Panc1 (cell line): ENCODE measurements at regions not wholly inside any gene's neighbourhood (a gene's known extent, or its start where the extent isn't known, plus 50 kb on each side); places are given as distances from the start of the nearest gene placed in this dataset.

ENCODE experiments used
- ATAC-seq: fragments of 200-7000 bp; cut with Tn5 transposase; 2 replicates; pipeline ENCODE4 v1.9.1; 2020; ENCODE audit warnings: mild to moderate bottlenecking, moderate library complexity
- BruUV-seq: library from RNA; stranded (reverse); fragments of 400-500 nt; replicated peaks from 2 replicates; lab custom pipeline; 2021; lab: Mats Ljungman, UMichigan
- CTCF ChIA-PET: fragments of 300-600 bp; sonication (Branson Sonifier 250); formaldehyde crosslinking; loops from one replicate; lab custom pipeline; 2022; ENCODE audit warnings: antibody characterized with exemption; lab: Charles Lee
- POLR2A ChIA-PET: fragments of 300-600 bp; sonication (Branson Sonifier 250); formaldehyde crosslinking; loops from one replicate; lab custom pipeline; 2022; ENCODE audit warnings: antibody characterized with exemption; lab: Charles Lee
- DNase-seq: peaks from one replicate; pipeline ENCODE4 v3.0.0-alpha.2; 2010; ENCODE audit warnings: low read depth, low spot score
- H3K27ac ChIP-seq: 2 replicates; pipeline ENCODE4 v1.5.1; 2011; ENCODE audit warnings: mild to moderate bottlenecking, low read length, inconsistent platforms
- H3K27me3 ChIP-seq: fragments of 200-500 bp; sonication (Bioruptor generic); 2 replicates; pipeline ENCODE4 v1.6.0; 2014; ENCODE audit warnings: low read length, inconsistent platforms; ENCODE audit not compliant: control insufficient read depth, insufficient read depth
- H3K36me3 ChIP-seq: fragments of 200-500 bp; sonication (Bioruptor generic); 2 replicates; pipeline ENCODE4 v1.5.1; 2014; ENCODE audit warnings: inconsistent platforms, mild to moderate bottlenecking, low read length, moderate library complexity; ENCODE audit not compliant: control insufficient read depth, insufficient read depth
- H3K4me1 ChIP-seq: 2 replicates; pipeline ENCODE4 v1.5.1; 2011; ENCODE audit warnings: inconsistent platforms, mild to moderate bottlenecking, low read length, moderate library complexity; ENCODE audit not compliant: control insufficient read depth, insufficient read depth
- H3K4me3 ChIP-seq, 2 experiments: 2 replicates each; pipeline ENCODE4 v1.5.1; 2011 to 2012; ENCODE audit warnings: low read depth in 2 of 2, low read length in 2 of 2, mild to moderate bottlenecking in 2 of 2, inconsistent platforms in 1 of 2, moderate library complexity in 1 of 2
- H3K9me3 ChIP-seq: fragments of 200-500 bp; sonication (Bioruptor generic); 2 replicates; pipeline ENCODE4 v1.5.1; 2014; ENCODE audit warnings: low read depth, mild to moderate bottlenecking, inconsistent platforms, low read length, moderate library complexity; ENCODE audit not compliant: control insufficient read depth, insufficient read depth
- POLR2AphosphoS5 ChIP-seq: IDR thresholded peaks from 2 replicates; pipeline ENCODE4 v1.6.1; 2012; ENCODE audit warnings: mild to moderate bottlenecking, low read depth, low read length, moderate library complexity
- SIN3A ChIP-seq: IDR thresholded peaks from 2 replicates; pipeline ENCODE4 v1.6.1; 2012; ENCODE audit warnings: low read depth, mild to moderate bottlenecking, low read length, moderate library complexity, borderline replicate concordance; ENCODE audit not compliant: insufficient read depth
- TCF7L2 ChIP-seq: IDR thresholded peaks from 2 replicates; pipeline ENCODE4 v1.6.1; 2011; ENCODE audit warnings: mild to moderate bottlenecking, low read depth, low read length, inconsistent platforms
- in situ Hi-C: cut with HindIII; loops from 2 replicates; pipeline ENCODE4 v1.10.0; 2016; ENCODE audit warnings: low sequenced_read_pairs, low pct_unique_long_range_greater_than_20kb
- intact Hi-C: fragments of 100-400 bp; cut with micrococcal nuclease; formaldehyde crosslinking; loops from one replicate; pipeline ENCODE4 v1.10.0; 2022; ENCODE audit not compliant: unreplicated experiment
- TF ChIP-seq, protein P1 (sequence below): fragments of 450-650 bp; IDR thresholded peaks from 2 replicates; pipeline ENCODE4 v1.5.1; 2017; ENCODE audit warnings: mild to moderate bottlenecking
- TF ChIP-seq, protein P2 (sequence below), 2 experiments: IDR thresholded peaks; 2 replicates each; pipeline ENCODE4 v1.6.1; 2011 to 2012; ENCODE audit warnings: low read depth in 2 of 2, control low read depth in 1 of 2, low read length in 1 of 2, mild to moderate bottlenecking in 1 of 2, moderate library complexity in 1 of 2; ENCODE audit not compliant: insufficient read depth in 1 of 2

DNA sequence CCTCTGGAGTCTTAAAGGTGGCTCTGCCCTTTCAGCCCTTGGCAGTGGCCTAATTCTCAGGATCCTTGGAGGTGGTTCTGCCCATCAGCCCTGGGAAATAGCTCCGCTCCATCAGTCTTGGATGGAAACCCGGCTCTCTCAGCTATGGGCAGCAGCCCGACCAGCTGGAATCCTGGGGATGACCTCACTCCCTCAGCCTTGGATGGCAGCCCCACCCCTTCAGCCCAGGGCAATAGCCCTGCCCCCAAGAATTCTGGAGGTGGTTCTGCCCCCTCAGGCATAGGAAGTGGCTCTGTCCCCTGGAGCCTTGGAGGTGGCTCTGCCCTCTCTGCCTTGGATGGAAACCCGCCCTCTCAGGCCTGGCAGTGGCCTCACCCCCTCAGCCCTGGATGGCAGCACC lies 127.7 kb downstream of the RBMX2 start:
- CTCF ChIA-PET: no interaction called here
- Histone ChIP-seq H3K27me3 (no peaks in the 10 kb centered on the region; the same call in 1 of the 2 replicates), H3K36me3 (no peaks in the 10 kb centered on the region), H3K9me3 (no peaks in the 10 kb centered on the region), H3K4me1 (no peaks in the 10 kb centered on the region), H3K27ac (no peak overlapping the region), H3K4me3 (no peak overlapping the region)
- DNase-seq (no peak), ATAC-seq (no peak)
- intact Hi-C loops: no loop called here
- in situ Hi-C loops: no loop called here
- POLR2A ChIA-PET: no interaction called here
- no TSS peak for BruUV-seq
- TF ChIP-seq SIN3A (no peak), TCF7L2 (no peak)

DNA sequence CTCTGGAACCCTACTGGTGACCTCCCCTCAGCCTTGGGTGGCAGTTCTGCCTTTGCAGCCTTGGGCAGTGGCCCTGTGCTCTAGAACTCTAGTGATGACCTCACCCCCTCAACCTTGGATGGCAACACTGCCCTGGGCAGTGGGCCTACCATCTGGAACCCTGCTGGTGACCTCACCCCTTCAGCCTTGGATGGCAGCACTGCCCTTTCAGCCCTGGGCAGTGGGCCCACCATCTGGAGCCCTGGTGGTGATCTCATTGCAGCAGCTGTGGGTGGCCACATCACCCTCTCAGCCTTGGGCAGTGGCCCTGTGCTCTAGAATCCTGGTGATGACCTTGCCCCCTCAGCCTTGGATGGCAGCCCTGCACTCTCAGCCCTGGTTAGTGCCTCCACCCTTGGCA lies 129.3 kb downstream of the RBMX2 start:
- ATAC-seq (no peak), DNase-seq (no peak)
- H3K27me3 ChIP-seq: peaks cover 4% of the 10 kb centered on the region
- no peaks in the 10 kb centered on the region for H3K4me1 ChIP-seq
- H3K4me3 ChIP-seq: no peak overlapping the region
- POLR2A ChIA-PET: no interaction called here
- H3K9me3 ChIP-seq: no peaks in the 10 kb centered on the region
- intact Hi-C loops: no loop called here
- CTCF ChIA-PET: no interaction called here
- in situ Hi-C loops: no loop called here
- BruUV-seq: no TSS peak
- no peaks in the 10 kb centered on the region for H3K36me3 ChIP-seq
- TF ChIP-seq SIN3A (no peak), TCF7L2 (no peak), POLR2AphosphoS5 (no peak)
- TF ChIP-seq, protein P1, sequence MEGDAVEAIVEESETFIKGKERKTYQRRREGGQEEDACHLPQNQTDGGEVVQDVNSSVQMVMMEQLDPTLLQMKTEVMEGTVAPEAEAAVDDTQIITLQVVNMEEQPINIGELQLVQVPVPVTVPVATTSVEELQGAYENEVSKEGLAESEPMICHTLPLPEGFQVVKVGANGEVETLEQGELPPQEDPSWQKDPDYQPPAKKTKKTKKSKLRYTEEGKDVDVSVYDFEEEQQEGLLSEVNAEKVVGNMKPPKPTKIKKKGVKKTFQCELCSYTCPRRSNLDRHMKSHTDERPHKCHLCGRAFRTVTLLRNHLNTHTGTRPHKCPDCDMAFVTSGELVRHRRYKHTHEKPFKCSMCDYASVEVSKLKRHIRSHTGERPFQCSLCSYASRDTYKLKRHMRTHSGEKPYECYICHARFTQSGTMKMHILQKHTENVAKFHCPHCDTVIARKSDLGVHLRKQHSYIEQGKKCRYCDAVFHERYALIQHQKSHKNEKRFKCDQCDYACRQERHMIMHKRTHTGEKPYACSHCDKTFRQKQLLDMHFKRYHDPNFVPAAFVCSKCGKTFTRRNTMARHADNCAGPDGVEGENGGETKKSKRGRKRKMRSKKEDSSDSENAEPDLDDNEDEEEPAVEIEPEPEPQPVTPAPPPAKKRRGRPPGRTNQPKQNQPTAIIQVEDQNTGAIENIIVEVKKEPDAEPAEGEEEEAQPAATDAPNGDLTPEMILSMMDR: no peak
- TF ChIP-seq, protein P2, sequence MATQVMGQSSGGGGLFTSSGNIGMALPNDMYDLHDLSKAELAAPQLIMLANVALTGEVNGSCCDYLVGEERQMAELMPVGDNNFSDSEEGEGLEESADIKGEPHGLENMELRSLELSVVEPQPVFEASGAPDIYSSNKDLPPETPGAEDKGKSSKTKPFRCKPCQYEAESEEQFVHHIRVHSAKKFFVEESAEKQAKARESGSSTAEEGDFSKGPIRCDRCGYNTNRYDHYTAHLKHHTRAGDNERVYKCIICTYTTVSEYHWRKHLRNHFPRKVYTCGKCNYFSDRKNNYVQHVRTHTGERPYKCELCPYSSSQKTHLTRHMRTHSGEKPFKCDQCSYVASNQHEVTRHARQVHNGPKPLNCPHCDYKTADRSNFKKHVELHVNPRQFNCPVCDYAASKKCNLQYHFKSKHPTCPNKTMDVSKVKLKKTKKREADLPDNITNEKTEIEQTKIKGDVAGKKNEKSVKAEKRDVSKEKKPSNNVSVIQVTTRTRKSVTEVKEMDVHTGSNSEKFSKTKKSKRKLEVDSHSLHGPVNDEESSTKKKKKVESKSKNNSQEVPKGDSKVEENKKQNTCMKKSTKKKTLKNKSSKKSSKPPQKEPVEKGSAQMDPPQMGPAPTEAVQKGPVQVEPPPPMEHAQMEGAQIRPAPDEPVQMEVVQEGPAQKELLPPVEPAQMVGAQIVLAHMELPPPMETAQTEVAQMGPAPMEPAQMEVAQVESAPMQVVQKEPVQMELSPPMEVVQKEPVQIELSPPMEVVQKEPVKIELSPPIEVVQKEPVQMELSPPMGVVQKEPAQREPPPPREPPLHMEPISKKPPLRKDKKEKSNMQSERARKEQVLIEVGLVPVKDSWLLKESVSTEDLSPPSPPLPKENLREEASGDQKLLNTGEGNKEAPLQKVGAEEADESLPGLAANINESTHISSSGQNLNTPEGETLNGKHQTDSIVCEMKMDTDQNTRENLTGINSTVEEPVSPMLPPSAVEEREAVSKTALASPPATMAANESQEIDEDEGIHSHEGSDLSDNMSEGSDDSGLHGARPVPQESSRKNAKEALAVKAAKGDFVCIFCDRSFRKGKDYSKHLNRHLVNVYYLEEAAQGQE (IDR thresholded peaks at IDR 0.05; ENCODE audit: insufficient read depth in 1 of 2, low read depth in 2 of 2, low read length in 1 of 2): no peak
- no peak overlapping the region for H3K27ac ChIP-seq

DNA sequence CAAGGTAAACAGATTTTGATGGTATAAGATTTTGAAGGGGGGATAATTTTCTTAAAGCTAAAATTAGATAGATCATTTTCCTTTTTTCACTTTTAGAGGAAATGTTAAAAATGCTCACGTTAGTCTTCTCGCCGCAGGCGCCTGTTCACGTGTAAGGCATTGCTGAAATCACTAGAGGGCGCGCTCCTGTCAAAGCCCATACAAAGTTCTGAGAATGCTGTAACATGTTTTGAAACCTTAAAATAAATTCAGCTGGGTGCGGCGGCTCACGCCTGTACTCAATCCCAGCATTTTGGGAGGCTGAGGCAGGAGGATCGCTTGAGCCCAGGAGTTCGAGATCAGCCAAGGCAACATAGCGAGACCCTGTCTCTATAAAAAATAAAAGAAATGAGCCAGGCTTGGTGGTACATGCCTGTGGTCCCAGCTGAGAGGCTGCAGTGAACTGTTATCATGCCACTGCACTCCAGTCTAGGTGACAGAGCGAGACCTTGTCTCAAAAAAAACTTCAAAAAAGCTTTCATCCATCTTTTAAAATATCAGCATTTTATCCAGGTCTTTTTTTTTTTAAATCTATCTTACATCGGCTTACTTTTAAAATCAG lies 138.0 kb downstream of the RBMX2 start:
- CTCF ChIA-PET: interaction anchor here (0.7 kb wide), 1 partner anchor 99 kb away, joined by 5 read pairs; no protein-coding TSS in a partner anchor
- Histone ChIP-seq H3K36me3 (no peaks in the 10 kb centered on the region), H3K9me3 (no peaks in the 10 kb centered on the region), H3K4me3 (no peak overlapping the region), H3K4me1 (no peaks in the 10 kb centered on the region), H3K27ac (no peak overlapping the region), H3K27me3 (peaks cover 9% of the 10 kb centered on the region)
- 0 out of 2 replicates have a peak, but pooled peaks have one; percentile 75 for ATAC-seq
- POLR2A ChIA-PET: no interaction called here
- no TSS peak for BruUV-seq
- in situ Hi-C loops (no loop called here), intact Hi-C loops (loop anchor here (2.0 kb wide), 1 partner anchor 377 kb away; no protein-coding TSS in a partner anchor)
- DNase-seq: peak; percentile 17
- TF ChIP-seq POLR2AphosphoS5 (no peak), TCF7L2 (no peak), SIN3A (no peak)
- TF ChIP-seq, protein P2 (IDR thresholded peaks at IDR 0.05; ENCODE audit: insufficient read depth in 1 of 2, low read depth in 2 of 2, low read length in 1 of 2): no peak
- TF ChIP-seq, protein P1: peak; percentile 91
